IMR-90 (cell line): ENCODE measurements at regions not wholly inside any gene's neighbourhood (a gene's known extent, or its start where the extent isn't known, plus 50 kb on each side); places are given as distances from the start of the nearest gene placed in this dataset.
"Not testable (repeated sequence)": the region's sequence is repeated elsewhere in the genome, so short reads cannot be mapped to it uniquely, and the experiment has no call there.

Experiments
- ATAC-seq: fragments of 200-7000 bp; cut with Tn5 transposase; 2 replicates; pipeline ENCODE4 v1.9.1; 2020; ENCODE audit warnings: low read depth, mild to moderate bottlenecking, moderate library complexity
- BruUV-seq: library from RNA; stranded (reverse); fragments of 400-500 nt; replicated peaks from 2 replicates; lab custom pipeline; 2021; lab: Mats Ljungman, UMichigan
- CTCF ChIA-PET: fragments of 300-600 bp; formaldehyde crosslinking; extraction: SDS; loops from one replicate; lab custom pipeline; 2021; ENCODE audit warnings: antibody characterized with exemption; lab: Yijun Ruan, JAX
- POLR2A ChIA-PET: fragments of 300-600 bp; sonication (Branson Sonifier 250); formaldehyde crosslinking; loops from one replicate; lab custom pipeline; 2022; ENCODE audit warnings: antibody characterized with exemption; ENCODE audit not compliant: unreplicated experiment; lab: Charles Lee
- DNase-seq: peaks from one replicate; pipeline ENCODE4 v3.0.0; 2013
- H2AFZ ChIP-seq: replicated peaks from 2 replicates; pipeline ENCODE3; 2013; ENCODE audit warnings: low read length, mild to moderate bottlenecking; ENCODE audit not compliant: poor library complexity
- H2AK5ac ChIP-seq: 2 replicates; pipeline ENCODE4 v1.6.1; 2013; ENCODE audit warnings: low read depth, low read length, inconsistent platforms
- H2AK9ac ChIP-seq: replicated peaks from 2 replicates; pipeline ENCODE3; 2013; ENCODE audit warnings: mild to moderate bottlenecking, low read depth, low read length, moderate library complexity; ENCODE audit not compliant: poor library complexity
- H2BK120ac ChIP-seq: 2 replicates; pipeline ENCODE4 v1.6.1; 2013; ENCODE audit warnings: low read depth, low read length, inconsistent platforms
- H2BK15ac ChIP-seq: 3 replicates; pipeline ENCODE4 v1.6.1; 2013; ENCODE audit warnings: low read depth, low read length, inconsistent platforms
- H2BK20ac ChIP-seq: 2 replicates; pipeline ENCODE4 v1.6.1; 2013; ENCODE audit warnings: low read depth, mild to moderate bottlenecking, inconsistent platforms, low read length, moderate library complexity
- H2BK5ac ChIP-seq: 2 replicates; pipeline ENCODE4 v1.6.1; 2013; ENCODE audit warnings: mild to moderate bottlenecking, low read depth, low read length, inconsistent platforms; ENCODE audit not compliant: poor library complexity, severe bottlenecking
- H3K14ac ChIP-seq: replicated peaks from 2 replicates; pipeline ENCODE4 v1.6.1; 2013; ENCODE audit warnings: low read depth, low read length, inconsistent platforms
- H3K18ac ChIP-seq: 2 replicates; pipeline ENCODE4 v1.6.1; 2013; ENCODE audit warnings: low read depth, low read length, control low read depth
- H3K23ac ChIP-seq: 2 replicates; pipeline ENCODE4 v1.6.1; 2013; ENCODE audit warnings: low read depth, low read length, inconsistent platforms
- H3K27ac ChIP-seq: 2 replicates; pipeline ENCODE4 v1.5.1; 2013; ENCODE audit warnings: mild to moderate bottlenecking, control low read depth, low read length; ENCODE audit not compliant: insufficient read depth
- H3K27me3 ChIP-seq: 2 replicates; pipeline ENCODE4 v1.6.1; 2013; ENCODE audit warnings: low read length; ENCODE audit not compliant: control insufficient read depth, insufficient read depth
- H3K36me3 ChIP-seq: 2 replicates; pipeline ENCODE4 v1.6.1; 2013; ENCODE audit warnings: low read length, mixed read lengths; ENCODE audit not compliant: control insufficient read depth, insufficient read depth
- H3K4ac ChIP-seq: 2 replicates; pipeline ENCODE4 v1.6.1; 2013; ENCODE audit warnings: low read depth, low read length, inconsistent platforms
- H3K4me1 ChIP-seq: 2 replicates; pipeline ENCODE4 v1.6.1; 2013; ENCODE audit warnings: low read length, mixed read lengths; ENCODE audit not compliant: control insufficient read depth, insufficient read depth
- H3K4me2 ChIP-seq: 2 replicates; pipeline ENCODE4 v1.6.1; 2013; ENCODE audit warnings: low read depth, mild to moderate bottlenecking, control low read depth, low read length, moderate library complexity
- H3K4me3 ChIP-seq: 2 replicates; pipeline ENCODE4 v1.5.1; 2013; ENCODE audit warnings: low read depth, mild to moderate bottlenecking, control low read depth, low read length, moderate library complexity; ENCODE audit not compliant: insufficient read depth
- H3K56ac ChIP-seq: 2 replicates; pipeline ENCODE4 v1.6.1; 2013; ENCODE audit warnings: low read length, inconsistent platforms; ENCODE audit not compliant: insufficient read depth; ENCODE audit errors: extremely low read depth
- H3K79me1 ChIP-seq, 2 experiments: 2 replicates each; pipeline ENCODE4 v1.6.1; 2013; ENCODE audit warnings: low read length in 2 of 2, inconsistent platforms in 1 of 2, low read depth in 1 of 2
- H3K9ac ChIP-seq: 2 replicates; pipeline ENCODE4 v1.6.1; 2013; ENCODE audit warnings: low read depth, low read length, control low read depth
- H3K9me1 ChIP-seq: 2 replicates; pipeline ENCODE4 v1.6.1; 2013; ENCODE audit warnings: low read length, inconsistent platforms; ENCODE audit not compliant: insufficient read depth
- H3K9me3 ChIP-seq: 2 replicates; pipeline ENCODE4 v1.6.1; 2013; ENCODE audit warnings: low read length; ENCODE audit not compliant: control insufficient read depth, insufficient read depth
- H4K20me1 ChIP-seq: 2 replicates; pipeline ENCODE4 v1.6.1; 2013; ENCODE audit warnings: low read length, inconsistent platforms; ENCODE audit not compliant: insufficient read depth
- H4K5ac ChIP-seq: 2 replicates; pipeline ENCODE4 v1.6.1; 2013; ENCODE audit warnings: mild to moderate bottlenecking, low read depth, low read length, control low read depth
- H4K8ac ChIP-seq, 2 experiments: 2 replicates each; pipeline ENCODE4 v1.6.1; 2013; ENCODE audit warnings: low read depth in 2 of 2, low read length in 2 of 2, control low read depth in 1 of 2, inconsistent platforms in 1 of 2
- H4K91ac ChIP-seq: 2 replicates; pipeline ENCODE4 v1.6.1; 2013; ENCODE audit warnings: low read depth, low read length, inconsistent platforms; ENCODE audit not compliant: insufficient read depth
- BHLHE40 ChIP-seq: fragments of 150-350 bp; IDR thresholded peaks from 2 replicates; pipeline ENCODE4 v1.6.1; 2016; ENCODE audit warnings: mild to moderate bottlenecking, low read depth, low read length
- MXI1 ChIP-seq: IDR thresholded peaks from 2 replicates; pipeline ENCODE4 v1.6.1; 2012; ENCODE audit warnings: low read depth, mild to moderate bottlenecking, low read length, moderate library complexity, borderline replicate concordance
- POLR2A ChIP-seq: IDR thresholded peaks from 2 replicates; pipeline ENCODE4 v1.6.1; 2012; ENCODE audit warnings: mild to moderate bottlenecking, low read depth, low read length
- RAD21 ChIP-seq: IDR thresholded peaks from 2 replicates; pipeline ENCODE4 v1.6.1; 2012; ENCODE audit warnings: low read length, improper control_type of control experiment
- whole genome bisulfite sequencing, 2 experiments: methylation state at CpG; one replicate each; pipeline versions ENCODE4 v1.1.5 to v1.1.7; 2013; ENCODE audit warnings: missing lambda C conversion rate in 2 of 2; ENCODE audit not compliant: insufficient read length in 1 of 2; ENCODE audit errors: extremely low coverage in 2 of 2; 5-methylcytosine and 5-hydroxymethylcytosine counted together
- dilution Hi-C: fragments of 300-500 bp; cut with HindIII; formaldehyde crosslinking; loops from one replicate; pipeline ENCODE4 v1.14.3; 2018; ENCODE audit warnings: low sequenced_read_pairs; ENCODE audit not compliant: unreplicated experiment
- in situ Hi-C: fragments of 300-500 bp; cut with MboI; formaldehyde crosslinking; loops from 3 replicates; pipeline ENCODE4 v1.14.3; 2019; ENCODE audit warnings: low sequenced_read_pairs, inconsistent platforms, mixed read lengths
- intact Hi-C: fragments of 100-400 bp; cut with micrococcal nuclease; formaldehyde crosslinking; loops from 2 replicates; pipeline ENCODE4 v1.10.0; 2022

- H2AK5ac ChIP-seq: no peak overlapping the region
- in situ Hi-C loops (no loop called here), dilution Hi-C loops (no loop called here), intact Hi-C loops (no loop called here)
- H4K5ac ChIP-seq: no peak overlapping the region
- H4K91ac ChIP-seq: no peak overlapping the region
- H3K4me2 ChIP-seq: no peak overlapping the region
- H3K18ac ChIP-seq: no peak overlapping the region
- no TSS peak for BruUV-seq
- H4K20me1 ChIP-seq: no peaks in the 10 kb centered on the region
- no peaks in the 10 kb centered on the region for H3K79me1 ChIP-seq
- no peak for DNase-seq
- POLR2A ChIA-PET: no interaction called here
- no peak overlapping the region for H2AK9ac ChIP-seq
- no peak overlapping the region for H2BK5ac ChIP-seq
- TF ChIP-seq MXI1: no peak
- no peak for TF ChIP-seq RAD21
- TF ChIP-seq BHLHE40: no peak
- no peak for TF ChIP-seq POLR2A
- no peak overlapping the region for H3K9ac ChIP-seq
- H2BK20ac ChIP-seq: no peak overlapping the region
- no peak overlapping the region for H2BK120ac ChIP-seq
- no peak overlapping the region for H3K23ac ChIP-seq
- CTCF ChIA-PET: no interaction called here
- no peaks in the 10 kb centered on the region for H3K9me1 ChIP-seq
- H3K27ac ChIP-seq: no peak overlapping the region
- H3K14ac ChIP-seq: no peak overlapping the region
- no peak overlapping the region for H2BK15ac ChIP-seq
- H3K36me3 ChIP-seq: no peaks in the 10 kb centered on the region
- no peak overlapping the region for H3K4me3 ChIP-seq
- ATAC-seq: no peak
- no peaks in the 10 kb centered on the region for H3K9me3 ChIP-seq
- no peak overlapping the region for H2AFZ ChIP-seq
- no peak overlapping the region for H4K8ac ChIP-seq
- no peak overlapping the region for H3K4ac ChIP-seq
- no peak overlapping the region for H3K56ac ChIP-seq
- no peaks in the 10 kb centered on the region for H3K27me3 ChIP-seq
- no peaks in the 10 kb centered on the region for H3K4me1 ChIP-seq
These were observed 734.8 kb upstream of the CDH6 start for GRCh38 chr5:30458681-30459080.

GRCh38 chr5:30455484-30455883 is 738.0 kb upstream of the CDH6 start:
- DNase-seq, H4K5ac ChIP-seq, H3K27me3 ChIP-seq, H3K36me3 ChIP-seq, ATAC-seq, H3K18ac ChIP-seq, H2AK9ac ChIP-seq, H3K4me3 ChIP-seq, CTCF ChIA-PET, H3K79me1 ChIP-seq, H3K23ac ChIP-seq, H3K14ac ChIP-seq, H4K91ac ChIP-seq, H2BK15ac ChIP-seq, POLR2A ChIA-PET, H3K4me1 ChIP-seq, H2AK5ac ChIP-seq, H3K9me3 ChIP-seq, H2BK20ac ChIP-seq, H4K20me1 ChIP-seq, H2AFZ ChIP-seq, dilution Hi-C loops, H3K9ac ChIP-seq, in situ Hi-C loops, H2BK120ac ChIP-seq, H3K9me1 ChIP-seq, BruUV-seq, H3K4ac ChIP-seq, H3K27ac ChIP-seq, H4K8ac ChIP-seq, H2BK5ac ChIP-seq, H3K4me2 ChIP-seq, intact Hi-C loops, H3K56ac ChIP-seq: not testable (repeated sequence)
- no CpG with 5 or more reads among the region's 3 CpGs for WGBS, 2 experiments
